Breast epithelium (tissue), 3 donors: ENCODE measurements at regions not wholly inside any gene's neighbourhood (a gene's known extent, or its start where the extent isn't known, plus 50 kb on each side); places are given as distances from the start of the nearest gene placed in this dataset.

ENCODE experiments used
- CTCF ChIP-seq, 3 donors: fragments of 450-650 bp; IDR thresholded peaks; one replicate each; pipeline ENCODE4 v1.5.1; 2016 to 2017; ENCODE audit warnings: antibody characterized with exemption in 3 of 3, mild to moderate bottlenecking in 3 of 3, moderate library complexity in 3 of 3
- POLR2A ChIP-seq: fragments of 450-650 bp; IDR thresholded peaks from one replicate; pipeline ENCODE4 v1.6.1; 2016; ENCODE audit warnings: antibody characterized with exemption, mild to moderate bottlenecking, moderate library complexity
- POLR2AphosphoS5 ChIP-seq, 3 donors: sonication (generic); formaldehyde crosslinking; IDR thresholded peaks; one replicate each; pipeline ENCODE4 v1.6.1; 2017; ENCODE audit warnings: antibody characterized with exemption in 3 of 3

GRCh38 chr2:56449002-56449431 lies 265.2 kb downstream of the CCDC85A start:
- TF ChIP-seq POLR2A (no peak), CTCF (IDR thresholded peaks at IDR 0.05) (no peak), POLR2AphosphoS5 (IDR thresholded peaks at IDR 0.05) (no peak)
